ENCODE measurements at regions not wholly inside any gene's neighbourhood (a gene's known extent, or its start where the extent isn't known, plus 50 kb on each side); places are given as distances from the start of the nearest gene placed in this dataset.

DNA sequence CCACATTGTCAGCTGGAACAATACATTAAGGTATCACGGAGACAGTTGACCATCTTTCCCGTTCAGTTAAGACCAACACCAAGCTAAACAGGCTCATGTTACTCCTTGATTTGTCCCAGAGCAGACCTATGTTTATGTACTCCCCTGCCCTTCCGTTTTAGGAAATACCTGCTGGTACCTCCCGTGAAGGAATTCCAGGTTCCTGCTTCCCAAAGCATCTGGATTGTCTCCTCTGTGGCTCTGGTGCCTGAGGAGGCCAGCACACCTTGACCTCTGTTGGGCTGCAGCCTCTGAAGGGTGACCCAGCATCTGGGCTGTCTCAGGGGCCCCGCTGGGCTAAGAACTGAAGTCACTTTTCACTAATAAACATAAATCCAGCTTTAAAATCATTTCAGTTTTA is 647.8 kb upstream of the MARCKS start:
- TF ChIP-seq POLR2AphosphoS5 (IDR thresholded peaks at IDR 0.05) (no peak), POLR2A (IDR thresholded peaks at IDR 0.05) (no peak)
- TF ChIP-seq, protein P1, sequence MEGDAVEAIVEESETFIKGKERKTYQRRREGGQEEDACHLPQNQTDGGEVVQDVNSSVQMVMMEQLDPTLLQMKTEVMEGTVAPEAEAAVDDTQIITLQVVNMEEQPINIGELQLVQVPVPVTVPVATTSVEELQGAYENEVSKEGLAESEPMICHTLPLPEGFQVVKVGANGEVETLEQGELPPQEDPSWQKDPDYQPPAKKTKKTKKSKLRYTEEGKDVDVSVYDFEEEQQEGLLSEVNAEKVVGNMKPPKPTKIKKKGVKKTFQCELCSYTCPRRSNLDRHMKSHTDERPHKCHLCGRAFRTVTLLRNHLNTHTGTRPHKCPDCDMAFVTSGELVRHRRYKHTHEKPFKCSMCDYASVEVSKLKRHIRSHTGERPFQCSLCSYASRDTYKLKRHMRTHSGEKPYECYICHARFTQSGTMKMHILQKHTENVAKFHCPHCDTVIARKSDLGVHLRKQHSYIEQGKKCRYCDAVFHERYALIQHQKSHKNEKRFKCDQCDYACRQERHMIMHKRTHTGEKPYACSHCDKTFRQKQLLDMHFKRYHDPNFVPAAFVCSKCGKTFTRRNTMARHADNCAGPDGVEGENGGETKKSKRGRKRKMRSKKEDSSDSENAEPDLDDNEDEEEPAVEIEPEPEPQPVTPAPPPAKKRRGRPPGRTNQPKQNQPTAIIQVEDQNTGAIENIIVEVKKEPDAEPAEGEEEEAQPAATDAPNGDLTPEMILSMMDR (IDR thresholded peaks at IDR 0.05) = no peak
